WERI-Rb-1 (cell line): ENCODE measurements at regions not wholly inside any gene's neighbourhood (a gene's known extent, or its start where the extent isn't known, plus 50 kb on each side); places are given as distances from the start of the nearest gene placed in this dataset.
"Not testable (repeated sequence)": the region's sequence is repeated elsewhere in the genome, so short reads cannot be mapped to it uniquely, and the experiment has no call there.

Source experiments
- DNase-seq: peaks from one replicate; pipeline ENCODE4 v3.0.0-alpha.2; 2020
- H3K27ac ChIP-seq: fragments of 250-450 bp; sonication (Bioruptor Pico); 2 replicates; pipeline ENCODE4 v1.5.1; 2020; ENCODE audit warnings: mild to moderate bottlenecking, moderate library complexity
- H3K27me3 ChIP-seq: fragments of 250-450 bp; sonication (Bioruptor Pico); 2 replicates; pipeline ENCODE4 v1.5.1; 2021; ENCODE audit warnings: mild to moderate bottlenecking, low read depth, moderate library complexity; ENCODE audit not compliant: insufficient read depth, severe bottlenecking
- H3K36me3 ChIP-seq: fragments of 250-450 bp; sonication (Bioruptor Pico); 2 replicates; pipeline ENCODE4 v1.5.1; 2020; ENCODE audit warnings: mild to moderate bottlenecking, moderate library complexity
- H3K4me3 ChIP-seq: 2 replicates; pipeline ENCODE4 v1.5.1; 2011; ENCODE audit warnings: low read depth, mild to moderate bottlenecking, control low read depth, low read length
- H3K9me3 ChIP-seq: fragments of 250-450 bp; sonication (Bioruptor Pico); 2 replicates; pipeline ENCODE4 v1.5.1; 2021; ENCODE audit warnings: mild to moderate bottlenecking, moderate library complexity; ENCODE audit not compliant: severe bottlenecking
- TF ChIP-seq, protein P1 (sequence below): IDR thresholded peaks from 2 replicates; pipeline ENCODE4 v1.5.1; 2011; ENCODE audit warnings: low read depth, mild to moderate bottlenecking, control low read depth, inconsistent platforms, low read length

DNA sequence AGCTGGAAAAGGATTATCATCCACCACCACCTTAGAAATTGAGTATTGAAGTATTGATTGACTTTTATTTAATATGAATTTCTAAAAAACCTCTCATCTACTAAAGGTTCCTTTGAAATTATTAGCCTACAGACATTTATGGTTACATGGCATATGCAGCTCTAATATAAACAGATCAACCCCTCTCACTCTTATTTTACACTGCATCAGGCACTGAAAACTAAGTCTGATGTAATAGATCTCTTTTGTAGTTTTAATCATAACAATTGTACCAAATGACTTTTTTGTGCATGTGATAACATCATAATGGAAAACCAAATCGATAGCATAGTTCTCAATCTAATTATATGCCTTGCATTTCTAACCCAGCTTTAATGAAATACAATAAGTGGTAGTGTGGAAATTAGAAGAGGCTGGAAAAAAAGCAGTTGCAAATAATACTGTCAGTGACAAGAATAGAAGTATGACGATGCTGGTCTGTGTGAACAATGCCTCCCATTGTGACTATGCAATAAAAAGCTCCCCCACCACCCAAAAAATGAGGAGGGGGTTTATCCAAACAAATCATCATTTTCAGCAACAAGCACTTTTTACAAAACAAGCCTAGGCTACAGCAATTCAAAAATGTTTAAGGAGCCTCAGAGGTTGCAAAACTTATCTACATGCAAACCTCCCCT lies 426.5 kb upstream of the NFIA start:
- Histone ChIP-seq H3K4me3 (no peak overlapping the region), H3K27ac (no peak overlapping the region), H3K36me3 (no peaks in the 10 kb centered on the region), H3K9me3 (no peaks in the 10 kb centered on the region), H3K27me3 (no peaks in the 10 kb centered on the region)
- no peak for DNase-seq
- TF ChIP-seq, protein P1, sequence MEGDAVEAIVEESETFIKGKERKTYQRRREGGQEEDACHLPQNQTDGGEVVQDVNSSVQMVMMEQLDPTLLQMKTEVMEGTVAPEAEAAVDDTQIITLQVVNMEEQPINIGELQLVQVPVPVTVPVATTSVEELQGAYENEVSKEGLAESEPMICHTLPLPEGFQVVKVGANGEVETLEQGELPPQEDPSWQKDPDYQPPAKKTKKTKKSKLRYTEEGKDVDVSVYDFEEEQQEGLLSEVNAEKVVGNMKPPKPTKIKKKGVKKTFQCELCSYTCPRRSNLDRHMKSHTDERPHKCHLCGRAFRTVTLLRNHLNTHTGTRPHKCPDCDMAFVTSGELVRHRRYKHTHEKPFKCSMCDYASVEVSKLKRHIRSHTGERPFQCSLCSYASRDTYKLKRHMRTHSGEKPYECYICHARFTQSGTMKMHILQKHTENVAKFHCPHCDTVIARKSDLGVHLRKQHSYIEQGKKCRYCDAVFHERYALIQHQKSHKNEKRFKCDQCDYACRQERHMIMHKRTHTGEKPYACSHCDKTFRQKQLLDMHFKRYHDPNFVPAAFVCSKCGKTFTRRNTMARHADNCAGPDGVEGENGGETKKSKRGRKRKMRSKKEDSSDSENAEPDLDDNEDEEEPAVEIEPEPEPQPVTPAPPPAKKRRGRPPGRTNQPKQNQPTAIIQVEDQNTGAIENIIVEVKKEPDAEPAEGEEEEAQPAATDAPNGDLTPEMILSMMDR = no peak

DNA sequence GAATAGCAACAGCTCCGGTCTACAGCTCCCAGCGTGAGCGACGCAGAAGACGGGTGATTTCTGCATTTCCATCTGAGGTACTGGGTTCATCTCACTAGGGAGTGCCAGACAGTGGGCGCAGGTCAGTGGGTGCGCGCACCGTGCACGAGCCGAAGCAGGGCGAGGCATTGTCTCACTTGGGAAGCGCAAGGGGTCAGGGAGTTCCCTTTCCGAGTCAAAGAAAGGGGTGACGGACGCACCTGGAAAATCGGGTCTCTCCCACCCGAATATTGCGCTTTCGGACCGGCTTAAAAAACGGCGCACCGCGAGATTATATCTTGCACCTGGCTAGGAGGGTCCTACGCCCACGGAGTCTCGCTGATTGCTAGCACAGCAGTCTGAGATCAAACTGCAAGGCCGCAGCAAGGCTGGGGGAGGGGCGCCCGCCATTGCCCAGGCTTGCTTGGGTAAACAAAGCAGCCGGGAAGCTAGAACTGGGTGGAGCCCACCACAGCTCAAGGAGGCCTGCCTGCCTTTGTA lies 442.3 kb upstream of the NFIA start:
- H3K9me3 ChIP-seq, DNase-seq, H3K4me3 ChIP-seq, H3K27ac ChIP-seq, H3K36me3 ChIP-seq, H3K27me3 ChIP-seq: not testable (repeated sequence)

DNA sequence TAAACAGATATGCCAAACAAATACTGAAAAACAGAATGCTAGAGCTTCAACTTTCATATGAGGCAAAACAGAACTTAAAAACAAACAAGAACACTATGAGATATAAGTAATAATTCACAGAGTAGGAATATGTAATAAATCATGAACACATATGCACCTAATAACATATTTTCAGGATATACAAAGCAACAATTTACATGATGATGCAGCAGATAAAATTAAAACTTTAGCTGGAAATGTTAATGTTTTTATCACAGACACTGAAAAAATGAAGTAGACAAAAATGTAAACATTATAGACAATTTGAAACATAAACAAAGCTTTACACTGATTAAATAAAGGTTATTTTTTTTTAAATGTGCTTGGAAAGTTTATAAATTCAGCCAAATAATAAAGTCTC lies 443.1 kb upstream of the NFIA start:
- no peak overlapping the region for H3K27ac ChIP-seq
- no peaks in the 10 kb centered on the region for H3K36me3 ChIP-seq
- H3K9me3 ChIP-seq = no peaks in the 10 kb centered on the region
- no peak overlapping the region for H3K4me3 ChIP-seq
- H3K27me3 ChIP-seq = no peaks in the 10 kb centered on the region
- no peak for DNase-seq
- TF ChIP-seq, protein P1 = no peak

DNA sequence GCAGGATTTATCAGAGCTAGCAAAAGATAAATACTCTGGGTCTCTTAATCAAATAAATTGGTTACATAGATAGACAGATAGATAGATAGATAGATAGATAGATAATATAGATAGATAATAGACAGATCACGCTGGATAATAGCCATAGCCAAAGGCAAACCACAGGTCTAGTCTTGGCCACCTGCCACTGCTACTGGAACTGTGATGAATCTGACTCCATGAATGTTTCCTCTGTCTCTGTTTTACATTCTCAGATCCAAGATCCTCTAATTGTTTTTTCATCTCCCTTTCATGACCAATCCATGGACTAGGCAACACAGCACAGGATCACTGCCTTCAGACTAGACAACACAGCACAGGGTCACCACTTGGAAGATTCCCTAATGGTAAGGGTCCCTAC lies 444.7 kb upstream of the NFIA start:
- DNase-seq = no peak
- H3K27me3 ChIP-seq = no peaks in the 10 kb centered on the region
- H3K4me3 ChIP-seq = no peak overlapping the region
- no peaks in the 10 kb centered on the region for H3K9me3 ChIP-seq
- TF ChIP-seq, protein P1 = no peak
- H3K36me3 ChIP-seq = no peaks in the 10 kb centered on the region
- H3K27ac ChIP-seq = no peak overlapping the region

GRCh38 chr1:60636946-60637345 lies 445.4 kb upstream of the NFIA start:
- no peaks in the 10 kb centered on the region for H3K27me3 ChIP-seq
- no peak overlapping the region for H3K4me3 ChIP-seq
- H3K27ac ChIP-seq = no peak overlapping the region
- TF ChIP-seq, protein P1 = no peak
- DNase-seq = no peak
- H3K9me3 ChIP-seq = no peaks in the 10 kb centered on the region
- no peaks in the 10 kb centered on the region for H3K36me3 ChIP-seq

DNA sequence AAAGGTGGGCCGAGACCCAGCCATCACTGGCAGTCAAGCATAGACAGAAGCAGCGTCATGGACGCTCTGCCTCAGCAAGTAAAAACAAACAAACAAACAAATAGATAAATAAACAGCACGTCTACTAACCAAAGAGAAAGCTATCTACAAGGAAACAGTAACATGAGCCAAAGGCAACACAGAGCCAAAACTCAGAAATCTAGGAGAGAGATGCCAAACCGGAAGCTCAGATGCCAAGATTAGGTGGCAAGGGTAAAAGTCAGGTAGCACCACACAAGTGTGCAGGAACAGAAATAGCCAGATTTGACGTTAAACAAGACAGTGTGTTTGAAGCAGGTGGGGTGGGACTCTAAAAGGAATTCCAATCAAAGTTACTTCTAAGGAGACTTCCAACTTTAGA lies 448.3 kb upstream of the NFIA start:
- Histone ChIP-seq H3K27ac (no peak overlapping the region), H3K36me3 (no peaks in the 10 kb centered on the region), H3K4me3 (no peak overlapping the region), H3K27me3 (no peaks in the 10 kb centered on the region), H3K9me3 (no peaks in the 10 kb centered on the region)
- no peak for DNase-seq
- TF ChIP-seq, protein P1 = no peak
